ENCODE measurements at regions not wholly inside any gene's neighbourhood (a gene's known extent, or its start where the extent isn't known, plus 50 kb on each side); places are given as distances from the start of the nearest gene placed in this dataset.
A peak's percentile ranks its signal among the peaks of the same experiment; 100 is the strongest.

DNA sequence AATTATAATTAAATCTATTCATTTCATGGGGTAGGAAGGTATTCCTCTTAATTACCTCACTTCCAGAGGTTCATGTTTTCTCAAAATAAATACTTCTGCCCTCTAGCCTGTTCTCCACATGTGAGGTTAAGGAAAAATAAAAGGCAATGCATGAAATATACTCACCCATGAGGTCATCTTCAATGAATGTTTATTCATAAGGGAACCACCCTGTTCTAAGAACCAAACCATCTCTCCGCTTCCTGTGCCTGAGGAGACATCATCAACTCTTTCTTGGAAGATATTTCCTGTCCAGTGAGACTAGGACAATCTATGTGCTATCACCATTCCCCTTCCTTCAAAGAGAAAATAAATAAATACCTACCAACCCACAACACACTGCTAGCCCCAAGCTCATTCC is 513.7 kb upstream of the PLXNA2 start:
- in situ Hi-C loops (cut with HindIII; ENCODE audit: low pct_ligation_motif_present, low pct_unique_long_range_greater_than_20kb, low sequenced_read_pairs), result no loop called here
- no peak for DNase-seq

DNA sequence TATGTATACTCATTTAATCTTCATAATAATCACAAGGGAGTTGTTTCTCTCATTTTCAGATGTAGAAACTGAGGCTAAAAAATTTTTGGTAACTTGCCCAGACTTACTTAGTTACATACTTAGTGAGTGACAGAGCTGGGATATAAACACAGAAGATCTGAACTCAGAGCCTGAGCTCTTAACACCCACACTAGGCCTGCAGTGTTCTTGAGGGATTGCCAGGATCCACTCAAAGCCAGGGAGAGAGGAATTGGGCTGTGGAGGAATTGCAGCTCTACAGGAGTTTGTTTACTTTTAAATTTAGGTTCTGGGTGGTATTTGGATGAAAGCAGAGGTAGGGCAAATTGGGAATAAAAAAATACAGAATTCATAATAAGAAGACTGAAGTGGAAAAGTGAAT is 515.1 kb upstream of the PLXNA2 start:
- in situ Hi-C loops (cut with HindIII; ENCODE audit: low pct_ligation_motif_present, low pct_unique_long_range_greater_than_20kb, low sequenced_read_pairs), result no loop called here
- DNase-seq, result no peak

DNA sequence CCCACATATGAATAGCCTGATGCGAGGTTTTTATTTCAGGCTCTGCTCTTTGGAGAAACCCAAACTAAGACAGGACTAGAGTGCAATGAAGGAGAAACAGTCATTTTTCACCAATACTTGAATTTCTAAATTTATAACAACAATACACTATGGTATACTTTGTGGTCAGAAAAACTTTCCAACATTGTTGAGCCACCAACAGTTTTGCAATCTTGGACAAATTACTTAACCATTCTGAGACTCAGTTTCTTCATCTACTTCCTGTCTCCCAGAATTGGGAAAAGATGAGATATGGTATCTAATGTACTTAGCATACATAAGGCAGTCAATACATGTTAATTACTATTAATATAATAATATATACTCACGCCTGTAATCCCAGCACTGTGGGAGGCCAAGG is 519.8 kb upstream of the PLXNA2 start:
- in situ Hi-C loops (cut with HindIII; ENCODE audit: low pct_ligation_motif_present, low pct_unique_long_range_greater_than_20kb, low sequenced_read_pairs), result no loop called here
- DNase-seq, result no peak

GRCh38 chr1:208766832-208767231 is 522.6 kb upstream of the PLXNA2 start:
- no peak for DNase-seq
- in situ Hi-C loops (cut with HindIII; ENCODE audit: low pct_ligation_motif_present, low pct_unique_long_range_greater_than_20kb, low sequenced_read_pairs), result no loop called here

DNA sequence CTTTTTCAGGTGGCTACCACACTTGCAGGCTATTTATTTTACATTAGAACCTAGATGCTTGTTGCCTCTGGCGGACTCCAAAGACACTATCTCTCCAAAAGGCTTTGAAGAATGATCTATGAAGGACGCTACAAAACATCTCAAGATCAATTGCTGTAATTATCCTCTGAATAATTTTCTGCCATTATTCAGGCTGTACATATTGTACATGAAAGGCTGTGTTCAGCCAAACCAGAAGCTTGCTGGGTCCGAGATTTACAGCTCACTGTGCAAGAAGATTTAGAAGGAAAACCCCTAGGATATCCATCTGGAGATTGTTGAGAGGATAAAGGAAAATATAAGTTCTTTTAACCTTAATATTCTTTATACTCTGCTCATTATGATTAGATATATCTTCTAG is 523.6 kb upstream of the PLXNA2 start:
- in situ Hi-C loops (cut with HindIII; ENCODE audit: low pct_ligation_motif_present, low pct_unique_long_range_greater_than_20kb, low sequenced_read_pairs), result no loop called here

GRCh38 chr1:208772891-208773290 is 528.7 kb upstream of the PLXNA2 start:
- no peak for DNase-seq
- in situ Hi-C loops (cut with HindIII; ENCODE audit: low pct_ligation_motif_present, low pct_unique_long_range_greater_than_20kb, low sequenced_read_pairs), result no loop called here

More for the DNA sequence above, 523.6 kb upstream of the PLXNA2 start:
- DNase-seq, result no peak

DNA sequence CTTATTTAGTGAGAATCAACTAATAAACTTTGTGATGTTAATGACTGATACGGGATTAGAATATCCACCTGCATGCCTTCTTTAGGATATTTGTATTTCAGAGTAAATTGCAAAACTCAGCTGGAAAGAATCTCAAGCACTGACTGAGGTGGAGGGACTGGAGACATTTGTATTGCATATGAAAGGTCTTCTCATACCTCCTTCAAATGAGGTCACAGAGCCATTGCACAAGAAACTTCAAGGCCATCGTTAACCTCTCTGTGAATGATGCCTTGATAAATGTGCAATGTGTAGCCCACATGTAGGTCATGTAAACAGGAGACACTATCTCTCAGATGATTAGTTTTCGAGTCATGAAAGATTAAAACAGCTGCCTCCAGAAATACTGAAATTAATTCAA is 531.7 kb upstream of the PLXNA2 start:
- in situ Hi-C loops (cut with HindIII; ENCODE audit: low pct_ligation_motif_present, low pct_unique_long_range_greater_than_20kb, low sequenced_read_pairs), result no loop called here
- DNase-seq, result no peak

DNA sequence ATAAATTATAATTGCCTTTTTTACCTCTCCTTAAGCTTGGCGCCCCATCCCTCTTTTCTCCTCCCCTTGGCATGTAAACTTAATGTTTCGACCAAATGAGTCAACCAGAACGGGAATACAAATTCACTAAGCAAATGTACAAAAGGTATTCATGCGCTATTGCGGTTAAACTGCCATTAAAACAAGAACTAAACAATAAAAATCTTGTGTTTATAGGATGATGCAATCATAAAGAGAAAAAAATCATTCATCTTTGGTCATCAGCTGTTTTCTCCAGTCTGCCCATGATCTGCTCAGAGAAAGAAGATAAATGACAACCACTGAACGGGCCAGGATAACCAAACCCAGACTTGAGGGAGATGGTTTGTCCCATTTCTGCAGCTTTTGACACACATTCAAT is 534.2 kb upstream of the PLXNA2 start:
- DNase-seq, result no peak
- in situ Hi-C loops (cut with HindIII; ENCODE audit: low pct_ligation_motif_present, low pct_unique_long_range_greater_than_20kb, low sequenced_read_pairs), result no loop called here

- no peak for DNase-seq
- in situ Hi-C loops (cut with HindIII; ENCODE audit: low pct_ligation_motif_present, low pct_unique_long_range_greater_than_20kb, low sequenced_read_pairs), result no loop called here
Measured at GRCh38 chr1:208781391-208782045, 537.3 kb upstream of the PLXNA2 start.

- in situ Hi-C loops (cut with HindIII; ENCODE audit: low pct_ligation_motif_present, low pct_unique_long_range_greater_than_20kb, low sequenced_read_pairs), result no loop called here
- no peak for DNase-seq
Measured at GRCh38 chr1:208782186-208782585, 538.0 kb upstream of the PLXNA2 start.

GRCh38 chr1:208785629-208786028 is 541.4 kb upstream of the PLXNA2 start:
- in situ Hi-C loops (cut with HindIII; ENCODE audit: low pct_ligation_motif_present, low pct_unique_long_range_greater_than_20kb, low sequenced_read_pairs), result no loop called here
- DNase-seq, result no peak

GRCh38 chr1:208787219-208787618 is 543.0 kb upstream of the PLXNA2 start:
- in situ Hi-C loops (cut with HindIII; ENCODE audit: low pct_ligation_motif_present, low pct_unique_long_range_greater_than_20kb, low sequenced_read_pairs), result no loop called here
- DNase-seq, result no peak

DNA sequence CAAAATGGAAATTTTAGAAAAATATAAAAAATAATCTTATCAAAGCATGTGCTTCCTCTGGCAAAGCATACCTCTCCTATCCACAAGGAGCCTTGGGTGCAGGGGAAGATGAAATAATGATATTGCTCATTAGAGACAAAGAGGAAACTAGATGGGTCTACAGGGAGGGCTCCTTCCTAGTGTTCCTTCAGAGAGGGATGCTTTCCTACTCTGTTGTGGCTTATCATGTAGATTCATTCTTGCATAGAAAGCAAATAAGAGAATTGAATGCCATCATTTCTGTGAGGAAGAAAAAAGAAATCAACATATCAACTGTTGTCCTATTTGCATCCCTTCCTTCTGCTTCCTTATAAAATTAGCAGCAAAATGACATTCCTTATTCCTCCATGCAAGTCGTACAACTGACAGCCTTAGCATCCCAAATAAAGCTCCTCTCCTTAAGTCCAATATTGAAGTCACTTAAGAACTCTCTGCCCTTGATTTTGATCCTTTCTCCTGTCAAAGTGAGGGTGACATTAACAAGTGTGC is 543.9 kb upstream of the PLXNA2 start:
- in situ Hi-C loops (cut with HindIII; ENCODE audit: low pct_ligation_motif_present, low pct_unique_long_range_greater_than_20kb, low sequenced_read_pairs), result no loop called here
- no peak for DNase-seq

DNA sequence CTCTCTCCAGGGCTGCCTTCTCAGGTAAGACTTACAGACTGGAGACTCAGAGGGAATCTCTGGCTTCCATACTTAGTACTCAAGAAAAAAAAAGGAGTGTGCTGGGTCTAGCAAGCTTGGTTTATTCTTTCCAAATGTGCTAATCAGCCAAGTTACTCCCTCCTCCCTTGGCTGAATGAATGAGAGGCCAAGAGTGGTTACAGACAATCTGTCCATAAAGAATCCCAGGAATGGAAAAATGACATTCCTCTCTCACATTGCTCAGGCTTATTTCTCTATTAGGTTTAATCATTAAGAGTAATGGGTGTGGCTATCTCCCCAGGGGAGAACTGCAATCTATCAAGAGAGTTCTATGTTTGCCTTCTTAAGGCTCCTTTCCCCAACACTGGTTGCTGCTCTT is 547.3 kb upstream of the PLXNA2 start:
- in situ Hi-C loops (cut with HindIII; ENCODE audit: low pct_ligation_motif_present, low pct_unique_long_range_greater_than_20kb, low sequenced_read_pairs), result no loop called here
- DNase-seq, result peak; percentile 97

GRCh38 chr1:208793861-208794345 is 549.7 kb upstream of the PLXNA2 start:
- in situ Hi-C loops (cut with HindIII; ENCODE audit: low pct_ligation_motif_present, low pct_unique_long_range_greater_than_20kb, low sequenced_read_pairs), result no loop called here
- no peak for DNase-seq

- DNase-seq, result no peak
- in situ Hi-C loops (cut with HindIII; ENCODE audit: low pct_ligation_motif_present, low pct_unique_long_range_greater_than_20kb, low sequenced_read_pairs), result no loop called here
Measured at GRCh38 chr1:208799186-208799585, 555.0 kb upstream of the PLXNA2 start.

DNA sequence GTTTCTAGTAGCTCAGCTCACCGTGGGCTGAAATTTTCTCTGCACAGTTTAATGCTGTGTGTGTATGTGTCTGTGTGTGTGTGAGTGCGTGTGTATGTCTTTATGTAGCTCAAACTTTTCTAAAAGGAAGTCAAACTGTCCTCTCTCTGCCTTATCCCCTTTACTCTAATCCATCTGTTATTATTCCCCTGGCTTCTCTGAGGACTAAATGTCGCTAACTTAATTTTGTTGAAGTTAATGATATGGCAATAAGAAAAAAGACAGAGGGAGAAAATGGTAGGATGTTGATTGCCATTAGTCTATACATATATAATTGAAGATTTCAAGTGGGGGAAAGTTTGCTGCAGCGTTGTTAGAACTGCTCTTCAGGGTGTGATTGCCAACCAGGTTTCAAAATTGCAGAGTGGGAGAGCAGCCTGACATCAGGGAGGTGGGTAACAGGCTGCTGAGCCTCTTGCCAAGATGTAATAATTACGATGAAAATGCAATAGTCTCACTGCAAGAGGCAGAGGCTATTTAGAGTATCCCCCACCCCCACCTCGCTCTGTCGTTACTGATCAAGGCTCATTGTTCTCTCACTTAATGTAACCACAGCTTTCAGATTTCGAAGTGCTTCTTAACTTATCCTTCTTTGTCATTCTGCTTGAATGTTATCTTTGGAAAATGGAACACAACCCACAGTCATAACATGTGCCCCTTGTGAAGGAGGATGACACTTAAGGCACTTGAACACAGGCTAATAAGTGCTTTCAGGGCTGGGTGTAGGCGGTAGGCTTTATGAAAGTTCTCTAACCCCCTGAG is 559.0 kb upstream of the PLXNA2 start:
- no peak for DNase-seq
- in situ Hi-C loops (cut with HindIII; ENCODE audit: low pct_ligation_motif_present, low pct_unique_long_range_greater_than_20kb, low sequenced_read_pairs), result no loop called here

- DNase-seq, result no peak
- in situ Hi-C loops (cut with HindIII; ENCODE audit: low pct_ligation_motif_present, low pct_unique_long_range_greater_than_20kb, low sequenced_read_pairs), result no loop called here
Measured at GRCh38 chr1:208807446-208808127, 563.4 kb upstream of the PLXNA2 start.

- DNase-seq, result no peak
- in situ Hi-C loops (cut with HindIII; ENCODE audit: low pct_ligation_motif_present, low pct_unique_long_range_greater_than_20kb, low sequenced_read_pairs), result no loop called here
Measured at GRCh38 chr1:208808301-208808700, 564.1 kb upstream of the PLXNA2 start.
